ENCODE measurements at regions not wholly inside any gene's neighbourhood (a gene's known extent, or its start where the extent isn't known, plus 50 kb on each side); places are given as distances from the start of the nearest gene placed in this dataset.

DNA sequence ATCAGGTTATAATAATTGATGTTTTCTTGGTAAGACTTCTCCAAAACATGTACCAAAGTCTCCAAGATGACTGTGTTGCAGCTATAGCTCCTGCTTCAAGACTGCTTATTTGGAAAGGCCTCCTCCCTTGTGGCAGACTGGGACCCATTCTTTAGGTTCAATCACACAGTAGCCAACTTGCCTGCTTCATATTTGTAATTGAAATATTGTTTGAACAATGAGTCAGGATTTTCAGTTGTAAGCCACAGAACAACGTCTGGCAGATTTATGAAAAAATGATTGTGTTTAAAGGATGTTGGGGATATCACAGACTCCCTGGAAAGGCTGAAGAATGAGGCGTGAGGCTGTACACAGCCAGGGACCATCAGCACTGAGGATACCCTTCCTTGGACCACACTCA, 458.9 kb downstream of the MED10 start:
- Histone ChIP-seq H3K4me1 (ENCODE audit: control insufficient read depth, insufficient read depth, low read length) (no peaks in the 10 kb centered on the region; the same call in 1 of the 2 replicates), H3K4me3 (ENCODE audit: low read depth, low read length) (no peak overlapping the region), H3K27ac (ENCODE audit: extremely low read depth, low read depth, low read length) (no peak overlapping the region), H3K9me3 (ENCODE audit: control insufficient read depth, insufficient read depth, low read depth, low read length) (no peaks in the 10 kb centered on the region), H3K36me3 (ENCODE audit: control insufficient read depth in 2 of 2, insufficient read depth in 1 of 2, low read length in 2 of 2) (no peaks in the 10 kb centered on the region)
- TF ChIP-seq ZNF416 (tag by site-specific recombination; IDR thresholded peaks at IDR 0.05) (no peak), ZNF664 (tag by site-specific recombination; IDR thresholded peaks at IDR 0.05) (no peak)
- TF ChIP-seq, protein P1, sequence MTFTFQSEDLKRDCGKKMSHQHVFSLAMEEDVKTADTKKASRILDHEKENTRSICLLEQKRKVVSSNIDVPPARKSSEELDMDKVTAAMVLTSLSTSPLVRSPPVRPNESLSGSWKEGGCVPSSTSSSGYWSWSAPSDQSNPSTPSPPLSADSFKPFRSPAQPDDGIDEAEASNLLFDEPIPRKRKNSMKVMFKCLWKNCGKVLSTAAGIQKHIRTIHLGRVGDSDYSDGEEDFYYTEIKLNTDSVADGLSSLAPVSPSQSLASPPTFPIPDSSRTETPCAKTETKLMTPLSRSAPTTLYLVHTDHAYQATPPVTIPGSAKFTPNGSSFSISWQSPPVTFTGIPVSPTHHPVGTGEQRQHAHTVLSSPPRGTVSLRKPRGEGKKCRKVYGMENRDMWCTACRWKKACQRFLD (tag by site-specific recombination; IDR thresholded peaks at IDR 0.05): no peak
- POLR2A ChIA-PET: no interaction called here
- CTCF ChIA-PET: no interaction called here

DNA sequence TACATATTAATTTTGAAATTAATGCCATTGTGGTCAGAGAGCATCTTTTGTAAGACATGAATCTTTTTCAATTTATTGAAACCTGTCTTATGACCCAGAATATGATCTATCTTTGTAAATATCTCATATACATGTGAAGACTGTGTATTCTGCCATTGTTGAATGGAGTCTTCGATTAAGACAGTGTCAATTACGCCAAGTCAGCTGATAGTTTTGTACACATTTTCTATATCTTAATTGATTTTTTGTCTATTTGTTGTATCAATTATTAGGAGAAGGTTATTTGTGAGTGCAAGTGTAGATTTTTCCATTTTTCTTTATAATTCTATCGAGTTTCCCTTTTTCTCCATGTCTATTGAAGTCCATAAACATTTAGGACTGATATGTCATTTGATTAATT, 471.6 kb downstream of the MED10 start:
- CTCF ChIA-PET: no interaction called here
- POLR2A ChIA-PET: no interaction called here
- Histone ChIP-seq H3K4me1 (ENCODE audit: control insufficient read depth, insufficient read depth, low read length) (no peaks in the 10 kb centered on the region), H3K9me3 (ENCODE audit: control insufficient read depth, insufficient read depth, low read depth, low read length) (no peaks in the 10 kb centered on the region), H3K4me3 (ENCODE audit: low read depth, low read length) (no peak overlapping the region), H3K36me3 (ENCODE audit: control insufficient read depth in 2 of 2, insufficient read depth in 1 of 2, low read length in 2 of 2) (no peaks in the 10 kb centered on the region), H3K27ac (ENCODE audit: extremely low read depth, low read depth, low read length) (no peak overlapping the region)
- TF ChIP-seq ZBTB49 (tag by site-specific recombination; IDR thresholded peaks at IDR 0.05; ENCODE audit: low read depth): no peak
- no peak for TF ChIP-seq ZNF621 (tag by site-specific recombination; IDR thresholded peaks at IDR 0.05)
- no peak for TF ChIP-seq GLIS2 (tag by site-specific recombination; IDR thresholded peaks at IDR 0.05)
- no peak for TF ChIP-seq ZNF148 (tag by site-specific recombination; IDR thresholded peaks at IDR 0.05; ENCODE audit: borderline replicate concordance)
- TF ChIP-seq ZNF600 (tag by site-specific recombination; IDR thresholded peaks at IDR 0.05): no peak
- no peak for TF ChIP-seq ZNF2 (tag by site-specific recombination; IDR thresholded peaks at IDR 0.05)
- TF ChIP-seq ZEB2 (tag by site-specific recombination; IDR thresholded peaks at IDR 0.05): no peak
- TF ChIP-seq, protein P2, sequence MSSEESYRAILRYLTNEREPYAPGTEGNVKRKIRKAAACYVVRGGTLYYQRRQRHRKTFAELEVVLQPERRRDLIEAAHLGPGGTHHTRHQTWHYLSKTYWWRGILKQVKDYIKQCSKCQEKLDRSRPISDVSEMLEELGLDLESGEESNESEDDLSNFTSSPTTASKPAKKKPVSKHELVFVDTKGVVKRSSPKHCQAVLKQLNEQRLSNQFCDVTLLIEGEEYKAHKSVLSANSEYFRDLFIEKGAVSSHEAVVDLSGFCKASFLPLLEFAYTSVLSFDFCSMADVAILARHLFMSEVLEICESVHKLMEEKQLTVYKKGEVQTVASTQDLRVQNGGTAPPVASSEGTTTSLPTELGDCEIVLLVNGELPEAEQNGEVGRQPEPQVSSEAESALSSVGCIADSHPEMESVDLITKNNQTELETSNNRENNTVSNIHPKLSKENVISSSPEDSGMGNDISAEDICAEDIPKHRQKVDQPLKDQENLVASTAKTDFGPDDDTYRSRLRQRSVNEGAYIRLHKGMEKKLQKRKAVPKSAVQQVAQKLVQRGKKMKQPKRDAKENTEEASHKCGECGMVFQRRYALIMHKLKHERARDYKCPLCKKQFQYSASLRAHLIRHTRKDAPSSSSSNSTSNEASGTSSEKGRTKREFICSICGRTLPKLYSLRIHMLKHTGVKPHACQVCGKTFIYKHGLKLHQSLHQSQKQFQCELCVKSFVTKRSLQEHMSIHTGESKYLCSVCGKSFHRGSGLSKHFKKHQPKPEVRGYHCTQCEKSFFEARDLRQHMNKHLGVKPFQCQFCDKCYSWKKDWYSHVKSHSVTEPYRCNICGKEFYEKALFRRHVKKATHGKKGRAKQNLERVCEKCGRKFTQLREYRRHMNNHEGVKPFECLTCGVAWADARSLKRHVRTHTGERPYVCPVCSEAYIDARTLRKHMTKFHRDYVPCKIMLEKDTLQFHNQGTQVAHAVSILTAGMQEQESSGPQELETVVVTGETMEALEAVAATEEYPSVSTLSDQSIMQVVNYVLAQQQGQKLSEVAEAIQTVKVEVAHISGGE (tag by site-specific recombination; conservative IDR thresholded peaks at IDR 0.05; ENCODE audit: low read depth): no peak
- no peak for TF ChIP-seq ZNF654 (tag by site-specific recombination; IDR thresholded peaks at IDR 0.05; ENCODE audit: low read depth)

DNA sequence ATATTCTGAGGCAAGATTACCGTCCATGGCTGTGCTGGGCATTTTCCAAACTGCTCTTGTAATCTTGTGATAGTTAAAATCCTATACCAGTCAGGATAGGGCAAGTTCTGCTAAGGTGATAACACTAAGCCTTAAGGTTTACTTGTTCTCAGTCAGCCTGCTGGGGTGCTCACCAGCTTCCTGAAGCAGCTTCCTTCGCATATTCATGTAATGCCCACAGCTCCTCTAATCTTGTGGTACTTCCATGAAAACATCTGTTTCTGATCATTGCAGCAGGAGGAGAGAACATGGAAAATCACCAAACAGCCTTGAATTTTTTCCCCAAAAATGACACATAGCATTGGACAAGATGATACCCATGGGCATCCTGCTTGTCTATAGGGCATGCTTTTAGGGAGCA, 473.2 kb downstream of the MED10 start:
- no peak for TF ChIP-seq ZNF18 (tag by site-specific recombination; IDR thresholded peaks at IDR 0.05)
- no peaks in the 10 kb centered on the region for H3K4me1 ChIP-seq (ENCODE audit: control insufficient read depth, insufficient read depth, low read length)
- no peak overlapping the region for H3K27ac ChIP-seq (ENCODE audit: extremely low read depth, low read depth, low read length)
- no peak overlapping the region for H3K4me3 ChIP-seq (ENCODE audit: low read depth, low read length)
- POLR2A ChIA-PET: no interaction called here
- H3K9me3 ChIP-seq (ENCODE audit: control insufficient read depth, insufficient read depth, low read depth, low read length): no peaks in the 10 kb centered on the region
- H3K36me3 ChIP-seq (ENCODE audit: control insufficient read depth in 2 of 2, insufficient read depth in 1 of 2, low read length in 2 of 2): no peaks in the 10 kb centered on the region
- CTCF ChIA-PET: no interaction called here
